HG03469 (cell line): ENCODE measurements at regions not wholly inside any gene's neighbourhood (a gene's known extent, or its start where the extent isn't known, plus 50 kb on each side); places are given as distances from the start of the nearest gene placed in this dataset.

Experiments used
- ATAC-seq: cut with Tn5 transposase; IDR thresholded peaks from one replicate; pipeline ENCODE4 v1.9.1; 2021; ENCODE audit warnings: mild to moderate bottlenecking, moderate library complexity, moderate number of reproducible peaks; ENCODE audit not compliant: unreplicated experiment

DNA sequence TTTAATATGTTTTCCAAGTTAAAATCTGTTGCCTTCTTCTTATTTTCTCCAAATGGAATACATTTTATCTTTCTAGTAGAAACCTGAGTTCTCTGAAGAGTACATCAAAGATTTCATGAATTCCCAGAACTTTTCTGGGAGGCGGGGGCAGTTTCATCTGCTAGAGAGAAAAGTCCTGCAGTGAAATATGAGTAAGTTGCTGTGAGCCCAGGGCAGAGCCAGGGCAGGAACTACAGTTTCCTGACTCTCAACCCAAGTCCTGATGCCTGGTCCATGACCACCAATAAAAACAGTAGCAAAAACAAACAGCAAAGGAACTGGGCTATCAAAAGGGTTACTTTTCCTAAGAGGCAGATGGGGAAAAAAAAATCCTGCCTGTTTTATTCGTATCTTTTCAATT lies 239.4 kb upstream of the CTSO start:
- ATAC-seq = no peak

DNA sequence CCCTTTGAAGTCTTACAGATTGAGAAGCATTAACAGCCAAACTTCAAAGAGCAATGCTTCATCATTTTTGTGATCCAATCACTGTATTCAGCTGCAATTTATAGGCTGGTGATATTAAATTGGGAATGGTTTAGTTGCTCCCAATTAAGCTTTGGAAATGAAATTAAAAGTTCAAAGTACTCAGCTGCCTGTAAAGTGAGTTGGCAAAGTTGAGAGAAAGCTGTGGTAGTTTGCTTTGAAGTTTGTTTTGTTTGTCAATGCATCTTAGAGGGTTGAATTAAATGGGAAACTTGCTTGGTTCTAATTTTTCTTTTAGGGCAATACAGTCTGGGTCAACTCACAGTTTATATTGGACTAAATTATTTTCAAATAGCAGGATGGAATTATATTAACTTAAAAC lies 238.4 kb upstream of the CTSO start:
- ATAC-seq = no peak

DNA sequence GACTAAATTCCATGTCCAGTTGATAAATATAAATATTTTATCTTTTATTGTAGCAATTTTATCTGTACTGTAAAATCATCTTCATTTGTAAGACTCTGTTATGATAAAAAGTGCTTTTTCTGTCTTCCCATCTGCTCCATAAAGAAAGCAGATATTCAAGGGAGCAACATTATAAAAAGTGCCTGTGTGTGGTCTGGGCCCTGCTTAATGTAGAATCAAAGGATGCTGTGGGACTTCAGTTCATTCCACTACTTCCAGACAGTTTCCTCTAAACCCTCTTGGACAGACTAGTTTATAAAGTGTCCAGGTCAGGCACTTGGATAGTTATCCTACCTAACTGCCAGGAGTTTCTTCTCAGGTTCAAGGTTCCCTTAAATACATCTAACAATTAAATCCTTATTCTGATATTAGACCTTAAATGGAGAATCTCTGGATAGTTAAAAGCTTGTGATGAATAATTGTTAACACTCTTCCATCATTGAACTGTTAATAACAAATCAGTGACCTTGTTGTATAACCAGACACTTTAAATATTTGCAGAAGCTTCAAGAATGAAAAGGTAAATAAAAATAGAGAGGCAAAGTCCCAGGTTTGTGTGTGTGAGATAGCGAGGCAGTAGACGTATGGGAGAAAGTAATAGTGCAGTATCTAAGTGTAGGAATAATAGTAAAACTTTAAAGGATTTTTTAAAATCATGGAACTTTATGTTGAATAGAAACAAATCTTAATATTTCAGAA lies 237.5 kb upstream of the CTSO start:
- no peak for ATAC-seq

DNA sequence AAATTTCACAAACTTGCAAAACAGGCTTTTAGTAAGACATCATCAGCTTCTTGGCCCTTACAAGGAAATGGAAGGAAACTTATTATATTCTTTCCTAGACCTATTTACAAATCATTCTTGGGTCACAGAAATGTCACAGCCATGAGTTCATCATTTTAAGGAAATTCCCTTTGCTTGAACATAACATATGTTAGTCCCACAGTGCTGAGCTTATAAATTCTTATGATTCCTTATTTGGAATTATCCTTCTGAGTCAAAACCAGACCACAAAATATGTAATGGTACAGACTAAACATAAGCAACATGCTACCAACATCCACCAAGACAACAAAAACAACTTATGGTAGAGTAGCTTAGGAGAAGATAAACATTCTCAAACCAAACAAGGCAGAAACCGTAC lies 236.9 kb upstream of the CTSO start:
- ATAC-seq = no peak

DNA sequence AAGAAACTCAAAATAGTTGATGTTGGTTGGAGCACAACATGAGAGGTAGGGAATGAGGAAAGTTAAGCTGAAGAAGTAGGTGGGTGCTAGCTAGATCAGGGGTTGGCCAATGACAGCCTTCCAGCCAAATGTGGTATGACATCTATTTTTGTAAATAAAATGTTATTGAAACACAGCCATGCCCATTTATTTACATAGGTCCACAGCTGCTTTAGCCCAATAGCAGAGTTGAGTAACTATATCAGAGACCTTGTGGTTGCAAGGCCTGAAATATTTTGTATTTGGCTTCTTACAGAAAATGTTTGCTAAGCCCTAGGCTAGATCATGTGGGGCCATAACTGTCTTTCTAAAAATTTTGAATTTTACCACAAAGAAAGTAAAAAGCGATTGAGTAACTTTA lies 234.9 kb upstream of the CTSO start:
- no peak for ATAC-seq

DNA sequence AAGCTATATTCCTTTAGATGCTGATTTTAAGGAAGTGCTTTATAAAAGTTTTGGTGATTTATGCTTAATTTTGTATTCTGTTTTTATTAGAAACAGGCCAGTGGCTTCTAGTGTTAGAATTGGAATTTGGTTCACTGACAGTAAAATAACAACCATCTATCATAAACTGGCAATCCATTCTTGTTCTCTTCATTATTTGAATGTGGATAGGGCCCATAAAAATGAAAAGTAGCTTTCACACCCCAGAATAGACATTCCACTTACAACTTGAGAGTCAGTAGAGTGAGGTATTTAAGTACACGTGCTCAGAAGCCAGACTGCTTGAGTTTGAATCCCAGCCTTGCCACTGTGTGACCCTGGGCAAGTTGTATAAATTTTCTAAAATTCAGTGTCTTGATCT lies 232.4 kb upstream of the CTSO start:
- ATAC-seq = no peak

DNA sequence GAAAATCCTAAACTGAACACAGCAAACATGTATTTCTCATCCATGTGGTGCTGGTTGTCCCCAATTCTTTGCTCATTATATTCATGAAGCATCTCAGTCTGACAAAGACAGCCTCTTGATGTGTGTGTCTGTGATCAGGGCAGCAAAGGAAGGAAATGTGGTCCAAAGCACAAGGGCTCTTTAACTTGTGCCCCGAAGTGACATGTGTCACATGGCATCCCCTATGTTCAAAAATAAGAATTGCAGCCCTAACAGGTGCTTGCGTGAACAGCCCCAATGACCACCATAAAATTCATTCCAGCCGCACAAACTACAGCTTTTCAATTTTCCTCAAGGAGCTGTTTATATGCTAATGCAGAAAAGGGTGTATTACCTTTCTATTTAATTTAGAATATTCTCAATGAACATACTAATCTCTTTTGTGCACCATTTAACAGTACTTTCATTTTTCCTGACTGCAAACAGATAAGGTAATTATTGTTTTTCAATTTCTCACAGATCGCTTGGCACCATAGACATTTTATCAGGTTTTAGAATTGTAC lies 231.9 kb upstream of the CTSO start:
- ATAC-seq = no peak

DNA sequence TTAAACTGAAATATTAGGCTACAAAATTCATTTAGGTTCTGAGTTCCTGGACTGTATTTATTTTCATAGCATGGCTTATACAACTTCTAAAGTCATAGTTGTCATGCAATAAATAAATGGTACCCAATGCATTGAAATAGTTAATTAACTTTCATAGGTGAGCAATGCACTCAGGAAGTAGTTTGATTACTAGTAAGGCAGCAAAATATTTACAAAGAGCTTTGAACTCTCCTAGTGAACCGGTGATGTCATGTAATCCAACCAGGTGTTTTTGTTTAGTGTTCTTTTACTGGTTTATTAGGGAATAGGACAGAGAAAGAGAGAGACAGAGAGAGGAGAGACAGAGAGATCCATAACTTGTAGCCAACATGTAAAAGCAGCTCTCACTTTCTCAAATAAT lies 228.6 kb upstream of the CTSO start:
- no peak for ATAC-seq

DNA sequence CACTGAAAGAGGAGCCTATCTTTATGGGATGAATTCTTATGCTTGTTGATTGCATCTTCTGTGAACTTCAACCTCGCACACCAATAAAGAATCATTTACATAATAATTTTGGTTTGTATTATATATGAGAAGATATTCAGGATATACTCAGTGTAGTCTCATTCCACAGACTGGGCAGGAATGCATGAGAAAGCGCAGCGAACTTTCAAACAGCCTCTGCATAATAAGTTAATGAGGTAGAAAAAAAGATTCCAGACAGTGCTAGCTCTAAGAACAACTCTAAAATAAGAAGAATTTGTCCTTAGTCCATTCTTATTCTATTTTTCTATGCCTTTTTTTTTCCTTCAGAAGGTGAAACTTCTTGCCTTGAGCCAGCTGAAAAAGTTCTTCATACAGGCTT lies 224.3 kb upstream of the CTSO start:
- ATAC-seq = no peak

DNA sequence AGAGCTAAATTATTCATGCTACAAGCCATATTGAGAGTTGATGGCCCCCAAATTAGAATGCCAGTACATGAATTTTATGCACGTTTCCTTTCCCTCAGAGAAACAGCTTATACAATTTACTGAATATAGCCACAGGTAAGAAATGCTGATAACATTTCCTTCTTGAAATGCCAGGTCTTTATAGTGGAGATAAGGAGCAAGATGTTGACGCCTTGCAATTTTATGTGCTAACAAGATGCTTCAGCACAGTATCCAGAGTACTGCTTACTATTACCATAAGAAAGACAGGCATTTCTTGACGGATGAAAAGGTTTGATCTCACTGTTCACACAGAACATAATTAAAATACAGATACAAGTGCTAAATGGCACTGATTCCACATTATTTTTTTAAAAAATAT lies 223.2 kb upstream of the CTSO start:
- ATAC-seq = no peak

DNA sequence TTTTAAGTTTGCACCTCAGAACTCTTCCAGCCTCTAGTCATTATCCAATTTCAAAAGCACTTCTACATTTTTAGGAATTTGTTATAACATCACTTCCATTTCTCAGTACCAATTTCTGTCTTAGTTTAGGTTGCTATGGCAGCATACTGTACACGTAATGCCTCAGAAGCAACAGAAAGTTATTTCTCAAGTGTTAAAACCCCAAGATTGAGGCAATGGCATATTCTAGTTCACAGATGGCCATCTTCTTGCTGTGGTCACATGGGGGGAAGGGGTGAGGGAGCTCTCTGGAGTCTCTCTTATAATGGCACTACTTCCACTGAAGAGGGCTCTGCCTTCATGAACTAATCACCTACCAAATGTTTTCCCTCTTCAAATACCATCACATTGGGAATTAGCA lies 220.3 kb upstream of the CTSO start:
- no peak for ATAC-seq

DNA sequence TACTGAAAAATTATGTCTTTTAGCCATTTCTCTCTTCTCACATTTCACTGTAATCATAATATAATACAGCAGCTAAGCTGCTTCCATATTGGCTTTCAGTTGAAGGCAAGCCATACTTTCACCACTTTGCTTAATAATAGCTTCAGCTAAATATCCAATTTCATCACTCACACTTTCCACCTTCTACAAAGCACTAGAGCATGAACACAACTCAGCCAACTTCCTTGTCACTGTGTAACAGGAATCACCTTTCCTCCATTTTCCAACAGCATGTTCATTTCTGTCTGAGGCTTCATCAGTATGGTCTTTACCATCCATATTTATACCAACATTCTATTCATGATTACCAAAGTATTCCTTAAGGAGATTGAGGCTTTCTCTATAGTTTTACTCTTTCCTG lies 219.8 kb upstream of the CTSO start:
- ATAC-seq = no peak

DNA sequence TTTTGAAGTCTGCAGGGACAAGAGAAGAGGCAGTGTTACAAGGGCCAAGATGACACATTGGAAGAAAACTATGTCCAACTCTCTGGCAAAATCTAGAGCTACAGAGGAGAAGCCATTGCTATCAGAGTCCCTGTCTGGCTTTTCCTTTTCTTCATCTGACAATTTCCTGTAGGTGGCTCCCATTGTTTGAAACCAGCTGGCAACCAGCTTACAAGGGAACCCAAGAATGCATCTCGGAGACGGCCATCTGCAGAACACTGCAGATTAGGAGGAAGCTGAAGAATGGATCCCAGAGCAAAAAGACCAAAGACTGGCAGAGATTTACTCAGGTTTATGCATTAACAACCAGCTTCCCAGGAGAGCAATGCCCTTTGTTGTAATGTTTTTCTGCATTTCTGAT lies 216.2 kb upstream of the CTSO start:
- ATAC-seq = no peak

DNA sequence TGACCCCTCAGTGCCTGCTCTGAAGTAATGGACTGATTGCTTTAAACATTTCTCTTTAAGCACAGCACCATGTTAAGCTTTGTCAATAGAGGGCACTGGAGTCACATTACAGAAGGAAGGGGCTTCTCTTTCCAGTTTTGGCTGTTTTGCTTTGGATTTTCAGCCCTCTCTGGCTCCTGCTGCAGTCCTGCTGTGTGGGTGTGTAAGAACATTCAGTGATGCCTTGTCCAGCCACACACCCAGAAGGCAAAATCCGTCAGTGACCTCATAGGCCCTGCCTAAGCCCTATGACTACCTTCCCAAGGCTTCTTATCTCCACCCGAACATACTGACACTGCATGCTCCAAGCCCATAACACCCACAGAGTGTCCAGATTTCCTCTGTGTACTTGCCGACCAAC lies 215.3 kb upstream of the CTSO start:
- ATAC-seq = no peak

DNA sequence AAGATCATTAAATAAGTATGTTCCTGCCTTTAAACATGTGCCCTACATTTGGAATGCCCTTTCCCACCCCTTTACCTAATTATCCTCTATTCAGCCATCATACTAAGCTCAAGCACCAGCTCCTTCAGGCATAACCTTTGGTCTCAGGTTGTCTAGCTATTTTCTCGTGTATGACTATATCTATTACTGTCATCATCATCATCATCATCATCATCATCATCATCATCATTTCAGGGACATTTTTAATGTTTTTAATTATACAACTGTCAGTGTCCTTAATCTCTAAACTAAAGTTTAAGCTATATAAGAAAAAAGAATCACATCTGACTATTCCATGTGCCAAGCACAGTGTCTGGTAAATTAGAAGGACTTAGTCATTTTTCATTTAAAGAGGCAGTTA lies 214.6 kb upstream of the CTSO start:
- ATAC-seq = no peak

DNA sequence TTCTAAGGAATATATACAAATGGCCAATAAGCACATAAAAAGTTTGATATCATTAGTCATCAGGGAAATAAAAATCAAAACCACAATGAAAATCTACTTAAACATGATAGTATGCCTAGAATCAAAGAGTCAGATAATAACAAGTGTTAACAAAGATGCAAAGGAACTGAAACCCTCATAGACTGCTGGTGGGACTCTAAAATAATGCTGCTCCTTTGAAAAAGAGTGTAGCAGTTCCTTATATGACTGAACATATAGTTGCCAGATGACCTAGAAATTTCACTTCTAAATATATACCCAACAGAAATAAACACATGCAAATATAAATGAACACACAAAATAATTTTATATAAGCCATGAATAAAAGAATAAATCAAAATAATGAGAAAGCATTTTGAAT lies 205.1 kb upstream of the CTSO start:
- ATAC-seq = peak; percentile 92

DNA sequence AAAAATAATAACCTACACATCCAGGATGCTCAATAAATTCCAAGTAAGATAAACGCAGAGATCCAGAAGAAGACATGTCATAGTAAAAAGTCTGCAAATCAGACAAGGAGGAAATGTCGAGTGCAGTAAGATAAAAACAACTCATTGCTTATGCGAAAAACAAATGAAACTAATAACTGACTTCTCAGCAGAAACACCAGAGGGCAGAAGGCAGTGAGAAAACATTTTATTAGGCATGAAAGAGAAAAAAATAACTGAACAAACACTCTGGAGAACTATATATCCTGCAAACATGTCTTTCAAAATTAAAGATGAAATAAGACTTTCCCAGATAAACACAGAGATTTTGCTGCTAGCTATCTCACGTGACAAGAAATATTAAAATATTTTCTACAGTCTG lies 201.3 kb upstream of the CTSO start:
- no peak for ATAC-seq

DNA sequence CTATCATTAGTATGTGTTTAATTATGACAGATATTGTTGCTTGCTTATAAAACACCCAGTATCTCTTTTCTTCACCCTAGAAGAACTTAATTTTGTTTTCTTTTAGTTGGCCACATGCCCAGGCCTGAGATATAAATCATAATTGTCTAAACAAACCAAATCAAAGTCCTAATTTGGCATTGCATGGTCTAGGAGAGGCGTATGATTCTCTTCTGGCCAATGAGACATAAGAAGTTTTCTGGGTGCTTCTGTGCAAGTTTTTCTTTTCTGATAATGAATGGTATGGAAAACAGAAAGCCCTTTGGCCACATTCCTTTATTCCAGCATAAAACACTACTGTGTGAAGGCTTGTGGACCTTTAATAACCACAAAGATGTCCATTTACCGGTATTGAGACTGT lies 192.9 kb upstream of the CTSO start:
- ATAC-seq = no peak

DNA sequence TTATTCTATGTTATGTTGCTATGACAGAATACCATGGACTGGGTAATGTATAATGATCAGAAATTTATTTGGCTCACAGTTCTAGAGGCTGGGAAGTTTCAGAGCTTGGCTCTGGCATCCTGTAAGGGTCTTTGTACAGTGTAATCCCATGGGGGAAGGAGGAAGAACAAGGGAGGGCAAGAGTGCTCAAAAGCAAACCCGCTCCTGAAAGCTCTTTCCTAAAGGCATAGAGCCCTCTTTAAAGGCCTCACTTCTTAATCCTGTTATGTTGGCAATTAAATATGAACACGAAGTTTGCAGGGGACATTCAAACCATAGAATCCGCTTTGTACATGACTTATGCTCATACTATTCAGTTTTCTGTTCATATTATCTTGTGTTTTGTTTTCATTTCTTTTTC lies 191.3 kb upstream of the CTSO start:
- no peak for ATAC-seq

DNA sequence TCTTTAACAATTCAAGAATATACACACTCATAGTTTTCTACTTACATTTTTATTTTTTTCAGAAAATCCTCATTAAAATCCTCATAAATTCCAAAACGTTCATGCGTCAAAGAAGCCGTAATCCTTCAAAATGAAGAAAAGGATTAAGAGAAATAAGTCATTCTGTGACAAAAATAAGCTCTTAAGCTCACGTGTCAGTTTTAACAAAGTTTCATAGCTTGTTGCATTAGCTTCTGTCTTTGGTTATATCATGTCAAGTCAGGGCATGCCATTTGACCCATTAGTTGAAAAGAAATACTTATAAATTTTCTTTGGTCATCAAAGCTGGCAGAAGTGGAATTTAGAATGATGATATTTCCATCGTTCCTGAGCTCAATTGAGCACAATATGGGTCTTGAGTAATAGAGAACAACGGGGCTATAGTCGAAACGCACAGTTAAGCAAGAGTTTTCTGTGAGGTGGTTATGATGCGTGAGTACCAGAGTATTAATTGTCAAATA lies 185.2 kb upstream of the CTSO start:
- no peak for ATAC-seq

DNA sequence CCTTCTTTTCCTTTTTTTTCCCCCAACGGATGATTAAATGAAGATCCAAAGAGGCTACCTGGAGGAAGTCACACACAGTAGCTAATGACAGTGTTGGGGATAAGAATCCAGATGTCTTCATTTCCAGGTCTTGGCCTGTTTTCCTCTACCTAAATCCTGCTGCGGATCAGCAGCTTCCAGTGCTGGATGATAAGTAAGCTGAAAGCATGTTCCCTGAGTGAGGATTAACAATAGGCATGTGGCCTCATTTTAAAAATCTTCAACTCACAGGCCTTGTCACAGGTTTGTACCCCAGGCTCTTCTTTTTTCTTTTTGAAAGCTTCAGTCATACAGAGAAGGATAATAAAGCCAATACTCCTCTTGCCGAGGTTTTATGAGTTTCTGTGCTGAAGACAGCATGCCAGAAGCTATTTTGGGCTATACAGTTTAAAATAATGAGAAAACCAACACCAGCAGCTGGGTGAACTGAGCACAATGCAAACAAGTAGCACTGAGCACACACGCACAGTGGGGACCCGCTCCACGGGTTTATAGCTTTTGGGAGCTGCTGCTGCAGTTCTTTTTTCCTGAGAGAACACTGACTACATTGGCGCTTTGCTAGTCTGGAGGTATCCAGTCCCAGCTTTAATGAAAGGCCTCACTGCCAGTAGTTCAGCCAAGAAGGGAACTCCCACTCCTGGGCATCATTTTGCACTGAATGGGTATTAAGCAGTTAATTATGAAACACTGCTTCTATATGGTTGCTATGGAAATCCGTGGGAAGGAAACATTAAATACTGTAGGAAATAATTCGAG lies 184.2 kb upstream of the CTSO start:
- ATAC-seq = no peak

DNA sequence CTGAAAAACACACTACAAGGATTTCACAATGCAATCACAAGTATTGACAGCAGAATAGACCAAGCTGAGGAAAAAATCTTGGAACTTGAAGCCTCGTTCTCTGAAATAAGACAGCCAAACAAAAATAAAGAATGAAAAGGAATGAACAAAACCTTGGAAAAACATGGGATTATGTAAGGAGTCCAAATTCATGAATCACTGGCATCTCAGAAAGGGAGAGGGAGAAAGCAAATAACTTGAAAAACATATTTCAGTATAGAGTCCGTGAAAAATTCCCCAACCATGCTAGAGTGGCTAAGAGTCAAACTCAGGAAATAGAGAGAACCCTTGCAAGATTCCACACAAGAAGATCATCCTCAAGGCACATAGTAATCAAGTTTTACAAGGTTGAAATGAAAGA lies 178.5 kb upstream of the CTSO start:
- no peak for ATAC-seq
